PC-3 (cell line): ENCODE measurements at regions not wholly inside any gene's neighbourhood (a gene's known extent, or its start where the extent isn't known, plus 50 kb on each side); places are given as distances from the start of the nearest gene placed in this dataset.

Experiments used
- CTCF ChIP-seq: fragments of 300-600 bp; sonication (generic); conservative IDR thresholded peaks from 2 replicates; pipeline ENCODE4 v1.5.1; 2017; ENCODE audit warnings: antibody characterized with exemption, low read depth, mild to moderate bottlenecking, low read length
- EZH2 ChIP-seq: fragments of 300-600 bp; sonication (generic); IDR thresholded peaks from one replicate; pipeline ENCODE4 v1.6.1; 2017; ENCODE audit warnings: antibody characterized with exemption, mild to moderate bottlenecking, low read length; ENCODE audit not compliant: unreplicated experiment
- EZH2phosphoT487 ChIP-seq: fragments of 300-600 bp; sonication (generic); IDR thresholded peaks from 2 replicates; pipeline ENCODE4 v1.6.1; 2018; ENCODE audit warnings: mild to moderate bottlenecking, antibody characterized with exemption, low read length, borderline replicate concordance

- TF ChIP-seq EZH2phosphoT487 (no peak), CTCF (no peak), EZH2 (no peak)
Measured at GRCh38 chr21:16145052-16145451, 415.3 kb downstream of the USP25 start.
